ENCODE measurements at regions not wholly inside any gene's neighbourhood (a gene's known extent, or its start where the extent isn't known, plus 50 kb on each side); places are given as distances from the start of the nearest gene placed in this dataset.

GRCh38 chr4:3712936-3713335, 53.2 kb upstream of the ADRA2C start:
- no peak for TF ChIP-seq CTCF (IDR thresholded peaks at IDR 0.05)
- TF ChIP-seq POLR2A (IDR thresholded peaks at IDR 0.05) = no peak
